KOPT-K1 (cell line): ENCODE measurements at regions not wholly inside any gene's neighbourhood (a gene's known extent, or its start where the extent isn't known, plus 50 kb on each side); places are given as distances from the start of the nearest gene placed in this dataset.

ENCODE experiments used
- H3K27ac ChIP-seq: fragments of 200-600 bp; sonication (generic); 2 replicates; pipeline ENCODE4 v1.5.1; 2016; ENCODE audit warnings: antibody characterized with exemption, mild to moderate bottlenecking, low read depth, low read length; ENCODE audit not compliant: poor library complexity, severe bottlenecking
- H3K36me3 ChIP-seq: fragments of 200-600 bp; sonication (generic); 2 replicates; pipeline ENCODE4 v1.5.1; 2017; ENCODE audit warnings: antibody characterized with exemption, mild to moderate bottlenecking, low read length, moderate library complexity; ENCODE audit not compliant: insufficient read depth
- H3K9me3 ChIP-seq: fragments of 200-600 bp; sonication (generic); 2 replicates; pipeline ENCODE4 v1.5.1; 2017; ENCODE audit warnings: antibody characterized with exemption, low read length, mild to moderate bottlenecking; ENCODE audit not compliant: insufficient read depth, poor library complexity, severe bottlenecking

- Histone ChIP-seq H3K27ac (no peak overlapping the region), H3K36me3 (no peaks in the 10 kb centered on the region), H3K9me3 (no peaks in the 10 kb centered on the region)
These were observed 353.9 kb upstream of the GRAMD2B start for GRCh38 chr5:126069329-126069728.

- H3K27ac ChIP-seq, result no peak overlapping the region
- H3K9me3 ChIP-seq, result no peaks in the 10 kb centered on the region
- H3K36me3 ChIP-seq, result no peaks in the 10 kb centered on the region
These were observed 352.7 kb upstream of the GRAMD2B start for GRCh38 chr5:126070481-126070880.

GRCh38 chr5:126074538-126074937 is 348.7 kb upstream of the GRAMD2B start:
- Histone ChIP-seq H3K36me3 (no peaks in the 10 kb centered on the region), H3K27ac (no peak overlapping the region), H3K9me3 (no peaks in the 10 kb centered on the region)

- Histone ChIP-seq H3K27ac (no peak overlapping the region), H3K36me3 (no peaks in the 10 kb centered on the region), H3K9me3 (peaks cover 4% of the 10 kb centered on the region)
These were observed 343.9 kb upstream of the GRAMD2B start for GRCh38 chr5:126079266-126079665.

- no peak overlapping the region for H3K27ac ChIP-seq
- peaks cover 4% of the 10 kb centered on the region for H3K9me3 ChIP-seq
- H3K36me3 ChIP-seq, result no peaks in the 10 kb centered on the region
These were observed 342.0 kb upstream of the GRAMD2B start for GRCh38 chr5:126081209-126081608.

GRCh38 chr5:126093041-126093440 is 330.2 kb upstream of the GRAMD2B start:
- Histone ChIP-seq H3K9me3 (no peaks in the 10 kb centered on the region), H3K36me3 (no peaks in the 10 kb centered on the region), H3K27ac (no peak overlapping the region)

- H3K36me3 ChIP-seq, result no peaks in the 10 kb centered on the region
- H3K27ac ChIP-seq, result no peak overlapping the region
- no peaks in the 10 kb centered on the region for H3K9me3 ChIP-seq
These were observed 329.5 kb upstream of the GRAMD2B start for GRCh38 chr5:126093718-126094117.

GRCh38 chr5:126094991-126095390 is 328.2 kb upstream of the GRAMD2B start:
- no peaks in the 10 kb centered on the region for H3K9me3 ChIP-seq
- no peak overlapping the region for H3K27ac ChIP-seq
- H3K36me3 ChIP-seq, result no peaks in the 10 kb centered on the region

- Histone ChIP-seq H3K36me3 (no peaks in the 10 kb centered on the region), H3K27ac (no peak overlapping the region), H3K9me3 (no peaks in the 10 kb centered on the region)
These were observed 326.7 kb upstream of the GRAMD2B start for GRCh38 chr5:126096442-126097006.

- Histone ChIP-seq H3K36me3 (no peaks in the 10 kb centered on the region), H3K27ac (no peak overlapping the region), H3K9me3 (no peaks in the 10 kb centered on the region)
These were observed 325.3 kb upstream of the GRAMD2B start for GRCh38 chr5:126097876-126098275.

- Histone ChIP-seq H3K27ac (no peak overlapping the region), H3K9me3 (no peaks in the 10 kb centered on the region), H3K36me3 (no peaks in the 10 kb centered on the region)
These were observed 324.7 kb upstream of the GRAMD2B start for GRCh38 chr5:126098330-126099017.

GRCh38 chr5:126099077-126099476 is 324.1 kb upstream of the GRAMD2B start:
- Histone ChIP-seq H3K27ac (no peak overlapping the region), H3K36me3 (no peaks in the 10 kb centered on the region), H3K9me3 (no peaks in the 10 kb centered on the region)

- Histone ChIP-seq H3K27ac (no peak overlapping the region), H3K36me3 (no peaks in the 10 kb centered on the region), H3K9me3 (no peaks in the 10 kb centered on the region)
These were observed 322.4 kb upstream of the GRAMD2B start for GRCh38 chr5:126100767-126101166.

- no peak overlapping the region for H3K27ac ChIP-seq
- no peaks in the 10 kb centered on the region for H3K36me3 ChIP-seq
These were observed 321.3 kb upstream of the GRAMD2B start for GRCh38 chr5:126101901-126102300.

GRCh38 chr5:126103050-126103449 is 320.2 kb upstream of the GRAMD2B start:
- no peaks in the 10 kb centered on the region for H3K9me3 ChIP-seq

More at GRCh38 chr5:126101901-126102300, 321.3 kb upstream of the GRAMD2B start:
- H3K9me3 ChIP-seq, result no peaks in the 10 kb centered on the region

GRCh38 chr5:126103868-126104267 is 319.3 kb upstream of the GRAMD2B start:
- no peaks in the 10 kb centered on the region for H3K36me3 ChIP-seq
- no peaks in the 10 kb centered on the region for H3K9me3 ChIP-seq

More at GRCh38 chr5:126103050-126103449, 320.2 kb upstream of the GRAMD2B start:
- H3K27ac ChIP-seq, result no peak overlapping the region
- no peaks in the 10 kb centered on the region for H3K36me3 ChIP-seq

More at GRCh38 chr5:126103868-126104267, 319.3 kb upstream of the GRAMD2B start:
- no peak overlapping the region for H3K27ac ChIP-seq
